NCI-H2029 (cell line): ENCODE measurements at regions not wholly inside any gene's neighbourhood (a gene's known extent, or its start where the extent isn't known, plus 50 kb on each side); places are given as distances from the start of the nearest gene placed in this dataset.
A peak's percentile ranks its signal among the peaks of the same experiment; 100 is the strongest.
"Not testable (repeated sequence)": the region's sequence is repeated elsewhere in the genome, so short reads cannot be mapped to it uniquely, and the experiment has no call there.

Experiments used
- DNase-seq: peaks from one replicate; lab custom pipeline; 2025; lab: John Stamatoyannopoulos, UW

GRCh38 chrX:4091046-4091760, 377.8 kb upstream of the PRKX start:
- DNase-seq = no peak

- DNase-seq = no peak
These were observed 346.4 kb upstream of the PRKX start for GRCh38 chrX:4059893-4060292.

- peak; percentile 16 for DNase-seq
These were observed 330.5 kb upstream of the PRKX start for GRCh38 chrX:4043951-4044350.

- DNase-seq = no peak
These were observed 322.4 kb upstream of the PRKX start for GRCh38 chrX:4035874-4036273.

GRCh38 chrX:4028151-4028550, 314.7 kb upstream of the PRKX start:
- DNase-seq = no peak

- DNase-seq = no peak
These were observed 291.8 kb upstream of the PRKX start for GRCh38 chrX:4005281-4005680.

- no peak for DNase-seq
These were observed 291.4 kb upstream of the PRKX start for GRCh38 chrX:4004822-4005221.

- no peak for DNase-seq
These were observed 280.9 kb upstream of the PRKX start for GRCh38 chrX:3994315-3994714.

GRCh38 chrX:3990569-3990968, 277.1 kb upstream of the PRKX start:
- DNase-seq = no peak

- DNase-seq = peak; percentile 44
These were observed 258.8 kb upstream of the PRKX start for GRCh38 chrX:3972104-3972858.

GRCh38 chrX:3968749-3969148, 255.3 kb upstream of the PRKX start:
- no peak for DNase-seq

GRCh38 chrX:3963980-3964379, 250.5 kb upstream of the PRKX start:
- no peak for DNase-seq

- DNase-seq = no peak
These were observed 249.3 kb upstream of the PRKX start for GRCh38 chrX:3962511-3963311.

- DNase-seq = no peak
These were observed 247.5 kb upstream of the PRKX start for GRCh38 chrX:3960952-3961351.

- DNase-seq = no peak
These were observed 238.4 kb upstream of the PRKX start for GRCh38 chrX:3951859-3952258.

GRCh38 chrX:3950373-3950772, 236.9 kb upstream of the PRKX start:
- DNase-seq = no peak

- DNase-seq = no peak
These were observed 230.5 kb upstream of the PRKX start for GRCh38 chrX:3943965-3944364.

- DNase-seq = peak; percentile 2
These were observed 226.7 kb upstream of the PRKX start for GRCh38 chrX:3940000-3940610.

GRCh38 chrX:3938587-3938986, 225.1 kb upstream of the PRKX start:
- no peak for DNase-seq

GRCh38 chrX:3935196-3935595, 221.7 kb upstream of the PRKX start:
- not testable (repeated sequence) for DNase-seq

GRCh38 chrX:3920424-3921017, 207.1 kb upstream of the PRKX start:
- not testable (repeated sequence) for DNase-seq
